Endothelial cell of umbilical vein (primary cell): ENCODE measurements at regions not wholly inside any gene's neighbourhood (a gene's known extent, or its start where the extent isn't known, plus 50 kb on each side); places are given as distances from the start of the nearest gene placed in this dataset.

ENCODE experiments used
- BruUV-seq: library from RNA; stranded (reverse); fragments of 400-500 nt; replicated peaks from 2 replicates; lab custom pipeline; 2021; lab: Mats Ljungman, UMichigan
- CTCF ChIA-PET: fragments of 300-600, 350-600 bp; sonication (Branson Sonifier 250); formaldehyde crosslinking; loops from one replicate; lab custom pipeline; 2021; ENCODE audit warnings: antibody characterized with exemption, inconsistent platforms; lab: Charles Lee
- POLR2A ChIA-PET: fragments of 300-600, 350-600 bp; sonication (Branson Sonifier 250); formaldehyde crosslinking; loops from one replicate; lab custom pipeline; 2021; ENCODE audit warnings: antibody characterized with exemption, inconsistent platforms; lab: Charles Lee
- DNase-seq: peaks from one replicate; pipeline ENCODE4 v3.0.0-alpha.2; 2011; ENCODE audit warnings: low read depth, low spot score
- FAIRE-seq: peaks from 2 replicates; lab custom pipeline; 2011; peaks lifted over from hg19 to GRCh38; lab: Jason Lieb, UNC
- H2AFZ ChIP-seq: 2 replicates; pipeline ENCODE4 v1.6.0; 2012; ENCODE audit warnings: low read depth, low read length, control low read depth, inconsistent platforms
- H3K27ac ChIP-seq: 2 replicates; pipeline ENCODE4 v1.5.1; 2011; ENCODE audit warnings: low read depth, mild to moderate bottlenecking, control low read depth, low read length, moderate library complexity; ENCODE audit not compliant: insufficient read depth
- H3K27me3 ChIP-seq, 2 experiments: 2 replicates each; pipeline versions ENCODE4 v1.6.0 to v1.6.1; 2011; ENCODE audit warnings: low read length in 2 of 2, mixed read lengths in 1 of 2; ENCODE audit not compliant: control insufficient read depth in 2 of 2, insufficient read depth in 2 of 2
- H3K36me3 ChIP-seq, 2 experiments: 2 replicates in 1 of 2; 3 replicates in 1 of 2; pipeline ENCODE4 v1.5.1; 2011; ENCODE audit warnings: low read length in 2 of 2, mild to moderate bottlenecking in 1 of 2, moderate library complexity in 1 of 2; ENCODE audit not compliant: control insufficient read depth in 2 of 2, insufficient read depth in 2 of 2; ENCODE audit errors: extremely low read depth in 1 of 2
- H3K4me1 ChIP-seq: 3 replicates; pipeline ENCODE4 v1.5.1; 2011; ENCODE audit warnings: mild to moderate bottlenecking, low read length; ENCODE audit not compliant: control insufficient read depth, insufficient read depth; ENCODE audit errors: extremely low read depth
- H3K4me2 ChIP-seq: 2 replicates; pipeline ENCODE4 v1.6.1; 2011; ENCODE audit warnings: low read length, control low read depth, mixed read lengths; ENCODE audit not compliant: insufficient read depth
- H3K4me3 ChIP-seq, 3 experiments: fragments of 200-600 bp in 1 of 3; sonication (generic), shearing (Covaris generic) in 1 of 3; replicated peaks in 1 of 3; 2 replicates each; pipeline ENCODE4 v1.5.1; 2011 to 2016; ENCODE audit warnings: control low read depth in 3 of 3, low read length in 3 of 3, mild to moderate bottlenecking in 2 of 3, inconsistent platforms in 1 of 3, low read depth in 1 of 3, moderate library complexity in 1 of 3; ENCODE audit not compliant: insufficient read depth in 1 of 3
- H3K79me2 ChIP-seq: 2 replicates; pipeline ENCODE4 v1.6.0; 2012; ENCODE audit warnings: low read length, inconsistent platforms; ENCODE audit not compliant: control insufficient read depth, insufficient read depth
- H3K9ac ChIP-seq: replicated peaks from 2 replicates; pipeline ENCODE3; 2011; ENCODE audit warnings: low read length, control low read depth; ENCODE audit not compliant: insufficient read depth; ENCODE audit errors: extremely low read depth
- H3K9me1 ChIP-seq: replicated peaks from 3 replicates; pipeline ENCODE4 v1.6.0; 2011; ENCODE audit warnings: mild to moderate bottlenecking, low read length; ENCODE audit not compliant: control insufficient read depth, insufficient read depth; ENCODE audit errors: extremely low read depth
- H3K9me3 ChIP-seq: replicated peaks from 2 replicates; pipeline ENCODE4 v1.5.1; 2012; ENCODE audit warnings: low read length, inconsistent platforms; ENCODE audit not compliant: control insufficient read depth, insufficient read depth
- H4K20me1 ChIP-seq: replicated peaks from 2 replicates; pipeline ENCODE3; 2011; ENCODE audit warnings: mild to moderate bottlenecking, low read length; ENCODE audit not compliant: control insufficient read depth, insufficient read depth; ENCODE audit errors: extremely low read depth
- CTCF ChIP-seq, 2 donors: IDR thresholded peaks; 1 replicate in 1 of 2; 2 replicates in 1 of 2; pipeline ENCODE4 v1.5.1; 2011; ENCODE audit warnings: low read length in 2 of 2, mild to moderate bottlenecking in 2 of 2, moderate library complexity in 2 of 2, control low read depth in 1 of 2, inconsistent platforms in 1 of 2, low read depth in 1 of 2; ENCODE audit not compliant: insufficient read depth in 1 of 2; ENCODE audit errors: extremely low read depth in 1 of 2
- EZH2 ChIP-seq: IDR thresholded peaks from 2 replicates; pipeline ENCODE4 v1.6.1; 2012; ENCODE audit warnings: borderline replicate concordance, low read depth, mild to moderate bottlenecking, moderate library complexity, low read length, inconsistent platforms; ENCODE audit not compliant: severe bottlenecking
- FOS ChIP-seq: IDR thresholded peaks from 2 replicates; pipeline ENCODE4 v1.6.1; 2011; ENCODE audit warnings: mild to moderate bottlenecking, low read length, moderate library complexity, borderline replicate concordance; ENCODE audit not compliant: insufficient read depth
- GATA2 ChIP-seq: IDR thresholded peaks from 2 replicates; pipeline ENCODE4 v1.7.0; 2011; ENCODE audit warnings: low read depth, mild to moderate bottlenecking, moderate library complexity, mixed read lengths, low read length; ENCODE audit not compliant: insufficient read length, insufficient read depth
- JUN ChIP-seq: IDR thresholded peaks from 2 replicates; pipeline ENCODE4 v1.6.1; 2011; ENCODE audit warnings: borderline replicate concordance, low read depth; ENCODE audit not compliant: insufficient read length, insufficient read depth
- MAX ChIP-seq: IDR thresholded peaks from 2 replicates; pipeline ENCODE4 v1.6.1; 2011; ENCODE audit not compliant: insufficient read depth, insufficient read length
- MYC ChIP-seq: IDR thresholded peaks from one replicate; pipeline ENCODE4 v1.6.1; 2011; ENCODE audit warnings: mild to moderate bottlenecking, low read depth, low read length
- POLR2A ChIP-seq: IDR thresholded peaks from 2 replicates; pipeline ENCODE4 v1.6.1; 2012; ENCODE audit warnings: low read depth, mild to moderate bottlenecking, control low read depth, low read length
- POLR2AphosphoS5 ChIP-seq: IDR thresholded peaks from 2 replicates; pipeline ENCODE4 v1.6.1; 2012; ENCODE audit warnings: low read depth, mild to moderate bottlenecking, control low read depth, low read length, moderate library complexity; ENCODE audit not compliant: insufficient read depth
- dilution Hi-C: fragments of 300-500 bp; cut with MboI; formaldehyde crosslinking; loops from one replicate; pipeline ENCODE4 v1.15.0; 2019; ENCODE audit warnings: low sequenced_read_pairs; ENCODE audit not compliant: extremely low pct_ligation_motif_present
- intact Hi-C: fragments of 100-400 bp; cut with micrococcal nuclease; formaldehyde crosslinking; loops from one replicate; pipeline ENCODE4 v1.10.0; 2022

GRCh38 chr16:65776639-65777183 lies 589.8 kb upstream of the CDH5 start:
- no peak overlapping the region for H2AFZ ChIP-seq
- ChIA-PET POLR2A (no interaction called here), CTCF (no interaction called here)
- DNase-seq = no peak
- H3K27me3 ChIP-seq = no peaks in the 10 kb centered on the region
- H3K36me3 ChIP-seq = no peaks in the 10 kb centered on the region
- peaks cover 4% of the 10 kb centered on the region for H3K4me1 ChIP-seq
- intact Hi-C loops (no loop called here), dilution Hi-C loops (no loop called here)
- BruUV-seq = no TSS peak
- H3K9ac ChIP-seq = no peak overlapping the region
- no peak overlapping the region for H3K4me2 ChIP-seq
- FAIRE-seq = no peak
- TF ChIP-seq EZH2 = no peak
- TF ChIP-seq POLR2AphosphoS5 = no peak
- no peak for TF ChIP-seq GATA2
- TF ChIP-seq MAX = no peak
- H3K27ac ChIP-seq = no peak overlapping the region
- no peaks in the 10 kb centered on the region for H3K9me3 ChIP-seq
- H3K9me1 ChIP-seq = no peaks in the 10 kb centered on the region
- no peak overlapping the region for H3K4me3 ChIP-seq
- H3K79me2 ChIP-seq = no peaks in the 10 kb centered on the region
- H4K20me1 ChIP-seq = no peaks in the 10 kb centered on the region

- H3K79me2 ChIP-seq = no peaks in the 10 kb centered on the region
- H3K27me3 ChIP-seq = no peaks in the 10 kb centered on the region
- DNase-seq (no peak), FAIRE-seq (no peak)
- H3K4me2 ChIP-seq = no peak overlapping the region
- H2AFZ ChIP-seq = no peak overlapping the region
- BruUV-seq = no TSS peak
- H4K20me1 ChIP-seq = no peaks in the 10 kb centered on the region
- H3K4me3 ChIP-seq = no peak overlapping the region
- no peaks in the 10 kb centered on the region for H3K9me1 ChIP-seq
- dilution Hi-C loops = no loop called here
- ChIA-PET CTCF (no interaction called here), POLR2A (no interaction called here)
- TF ChIP-seq EZH2 (no peak), JUN (no peak), FOS (no peak), MYC (no peak), MAX (no peak), CTCF (IDR thresholded peaks at IDR 0.05; ENCODE audit: extremely low read depth in 1 of 2, insufficient read depth in 1 of 2, low read depth in 1 of 2, low read length in 2 of 2) (no peak), POLR2A (no peak), POLR2AphosphoS5 (no peak)
- no peak overlapping the region for H3K9ac ChIP-seq
- no peaks in the 10 kb centered on the region for H3K4me1 ChIP-seq
- H3K9me3 ChIP-seq = no peaks in the 10 kb centered on the region
- intact Hi-C loops = no loop called here
- H3K27ac ChIP-seq = no peak overlapping the region
- no peaks in the 10 kb centered on the region for H3K36me3 ChIP-seq
These were observed 590.7 kb upstream of the CDH5 start for GRCh38 chr16:65775829-65776228.
